Thymus (tissue), 11 donors: ENCODE measurements at regions not wholly inside any gene's neighbourhood (a gene's known extent, or its start where the extent isn't known, plus 50 kb on each side); places are given as distances from the start of the nearest gene placed in this dataset.

ENCODE experiments used
- DNase-seq, 9 donors: peaks; one replicate each; pipeline ENCODE4 v3.0.0-alpha.2; 2013; ENCODE audit warnings: low spot score in 9 of 9, low read depth in 6 of 9, missing footprints in 1 of 9
- H3K27ac ChIP-seq, 2 donors: one replicate each; pipeline ENCODE4 v1.5.1; 2013; ENCODE audit warnings: control low read depth in 1 of 2, low read depth in 1 of 2, low read length in 1 of 2, mild to moderate bottlenecking in 1 of 2, moderate library complexity in 1 of 2
- H3K27me3 ChIP-seq, 2 donors: one replicate each; pipeline ENCODE4 v1.5.1; 2013; ENCODE audit warnings: low read length in 1 of 2; ENCODE audit not compliant: control insufficient read depth in 2 of 2, insufficient read depth in 1 of 2
- H3K36me3 ChIP-seq, 2 donors: one replicate each; pipeline ENCODE4 v1.5.1; 2013; ENCODE audit warnings: low read length in 1 of 2, mild to moderate bottlenecking in 1 of 2, moderate library complexity in 1 of 2; ENCODE audit not compliant: control insufficient read depth in 2 of 2, insufficient read depth in 2 of 2
- H3K4me1 ChIP-seq, 2 donors: one replicate each; pipeline ENCODE4 v1.5.1; 2013; ENCODE audit warnings: low read length in 2 of 2; ENCODE audit not compliant: control insufficient read depth in 2 of 2, insufficient read depth in 2 of 2
- H3K4me3 ChIP-seq, 2 donors: one replicate each; pipeline ENCODE4 v1.5.1; 2013; ENCODE audit warnings: low read length in 2 of 2, control low read depth in 1 of 2, mild to moderate bottlenecking in 1 of 2
- H3K9me3 ChIP-seq, 2 donors: one replicate each; pipeline ENCODE4 v1.5.1; 2013; ENCODE audit warnings: low read length in 1 of 2, mild to moderate bottlenecking in 1 of 2; ENCODE audit not compliant: control insufficient read depth in 2 of 2, insufficient read depth in 1 of 2
- WGBS: extraction: QIAGEN DNeasy Blood & Tissue Kit; methylation state at CpG from one replicate; pipeline ENCODE4 v1.1.7; 2013; 5-methylcytosine and 5-hydroxymethylcytosine counted together
- donor health status: healthy.

DNA sequence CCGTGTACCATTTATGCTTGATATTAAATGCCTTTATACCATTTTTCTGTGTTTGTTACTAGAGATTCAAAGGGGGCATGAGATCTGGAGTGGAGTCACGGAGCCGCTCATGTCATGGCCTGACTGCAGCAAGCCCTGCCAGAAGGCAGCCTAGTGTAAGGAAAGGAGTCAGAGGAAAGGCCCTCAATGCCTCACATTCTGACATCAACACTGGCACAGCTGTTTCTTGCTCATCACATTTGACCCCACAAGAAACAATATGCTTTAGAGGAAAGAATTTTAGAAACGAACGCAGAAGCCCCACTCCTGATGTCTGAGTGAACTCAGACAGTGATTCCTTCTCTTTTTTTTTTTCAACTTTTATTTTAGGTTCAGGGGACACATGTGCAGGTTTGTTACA, 322.4 kb upstream of the CPEB2 start:
- Histone ChIP-seq H3K9me3 (no peaks in the 10 kb centered on the region), H3K36me3 (no peaks in the 10 kb centered on the region), H3K27me3 (no peaks in the 10 kb centered on the region), H3K27ac (no peak overlapping the region), H3K4me1 (no peaks in the 10 kb centered on the region), H3K4me3 (no peak overlapping the region)
- 96% methylated on average over 5 of the region's 5 CpGs for WGBS
- no peak for DNase-seq

DNA sequence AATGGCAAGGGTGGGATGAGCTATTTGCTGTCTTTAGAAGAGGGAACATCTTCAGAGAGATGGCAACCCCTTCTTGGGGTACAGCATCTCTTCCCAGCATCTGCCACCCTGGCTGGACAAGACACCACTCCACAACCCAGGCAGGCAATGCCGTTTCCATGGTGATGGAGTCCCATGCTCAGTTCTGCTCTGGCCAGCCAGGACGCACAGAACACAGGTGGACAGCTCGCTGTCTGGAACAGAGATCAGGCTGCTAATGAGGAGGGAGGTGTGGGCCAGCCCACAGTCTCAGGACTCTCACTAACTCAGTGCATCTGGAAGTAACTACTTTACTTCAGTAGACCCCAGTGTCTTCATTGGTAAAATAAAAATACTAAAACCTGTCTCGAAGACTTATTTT, 321.0 kb upstream of the CPEB2 start:
- H3K36me3 ChIP-seq: no peaks in the 10 kb centered on the region

DNA sequence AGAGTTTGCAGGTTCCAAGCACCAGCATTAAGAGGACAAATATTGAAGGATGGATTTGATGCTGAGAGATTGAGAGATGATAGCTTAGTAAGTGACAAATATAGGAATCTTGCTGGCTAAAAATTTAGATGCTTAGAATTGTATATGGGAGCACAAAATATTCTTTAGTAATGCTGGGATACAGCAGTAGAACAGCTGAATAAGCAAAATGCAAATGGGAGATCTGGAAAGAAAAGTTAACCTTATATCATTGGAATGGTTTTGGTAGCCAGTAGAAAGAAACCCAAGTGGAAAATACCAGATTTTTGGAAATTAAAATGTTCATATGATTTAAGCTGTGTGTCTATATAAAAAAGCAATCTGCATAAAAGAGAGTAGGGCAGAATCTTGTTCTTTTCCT, 308.6 kb upstream of the CPEB2 start:
- H3K27me3 ChIP-seq: no peaks in the 10 kb centered on the region
- H3K4me1 ChIP-seq: no peaks in the 10 kb centered on the region
- no peak overlapping the region for H3K27ac ChIP-seq
- H3K4me3 ChIP-seq: no peak overlapping the region
- peaks cover 0 to 7% of the 10 kb centered on the region in 2 donors for H3K9me3 ChIP-seq
- DNase-seq: no peak
- no peaks in the 10 kb centered on the region for H3K36me3 ChIP-seq

More for the DNA sequence above, 321.0 kb upstream of the CPEB2 start:
- H3K4me1 ChIP-seq: no peaks in the 10 kb centered on the region
- no peak overlapping the region for H3K4me3 ChIP-seq
- no peaks in the 10 kb centered on the region for H3K27me3 ChIP-seq
- no peak overlapping the region for H3K27ac ChIP-seq
- WGBS: 94% methylated on average over 4 of the region's 4 CpGs
- no peak for DNase-seq
- H3K9me3 ChIP-seq: no peaks in the 10 kb centered on the region

DNA sequence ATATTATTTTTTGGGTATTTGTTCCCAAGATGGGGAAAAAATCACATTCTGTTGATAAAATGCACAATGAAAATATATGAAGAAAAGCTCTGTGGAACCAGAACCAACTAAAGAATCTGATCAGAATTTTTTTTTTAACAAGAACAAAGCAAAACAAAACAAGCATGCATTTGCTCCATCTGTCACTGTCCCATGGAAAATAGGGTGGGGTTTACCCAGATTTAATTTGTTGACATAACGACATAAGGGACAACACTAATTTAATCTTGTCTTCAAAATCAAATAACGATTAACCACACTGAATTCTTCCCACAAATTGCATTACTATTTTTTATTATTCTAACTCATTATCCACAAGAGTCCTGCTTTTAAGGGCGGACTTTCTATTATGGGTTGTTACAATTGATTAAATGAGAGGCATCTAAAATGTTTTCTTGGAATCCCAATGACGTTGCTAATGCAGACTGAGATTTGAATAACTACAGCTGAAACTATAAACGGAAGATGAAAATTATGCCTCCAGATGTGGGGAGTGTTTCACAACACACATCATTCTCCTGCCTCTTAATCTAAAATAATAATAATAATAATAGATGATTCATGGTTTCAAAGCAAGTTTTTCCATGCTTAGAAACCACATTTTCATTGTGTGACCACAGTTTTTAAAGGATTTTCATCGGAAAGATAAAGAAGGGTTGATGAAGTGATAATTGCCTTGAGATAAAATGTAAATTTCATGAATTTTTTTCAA, 307.0 kb upstream of the CPEB2 start:
- Histone ChIP-seq H3K27ac (no peak overlapping the region), H3K27me3 (no peaks in the 10 kb centered on the region), H3K9me3 (peaks cover 0 to 7% of the 10 kb centered on the region in 2 donors), H3K4me1 (no peaks in the 10 kb centered on the region), H3K36me3 (no peaks in the 10 kb centered on the region), H3K4me3 (no peak overlapping the region)
- no peak for DNase-seq
- WGBS: 89% methylated on average over 6 of the region's 6 CpGs

DNA sequence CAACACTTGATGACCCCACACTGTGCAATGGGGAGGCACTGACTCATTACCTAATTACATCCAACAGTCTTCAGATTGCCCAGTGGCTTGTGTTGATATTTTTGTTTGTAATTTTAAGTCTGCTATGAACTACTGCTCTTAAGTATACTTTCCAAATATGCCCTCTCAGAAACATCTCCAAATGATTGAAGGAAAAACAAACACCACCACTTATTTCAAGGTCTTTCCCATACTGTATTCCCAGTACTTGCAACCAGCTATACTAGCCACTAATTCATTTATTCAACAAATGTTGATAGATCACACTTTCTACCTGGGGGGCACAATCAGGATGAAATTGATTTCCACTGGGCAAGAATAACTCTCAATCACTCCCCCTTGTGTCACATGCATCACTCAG, 302.2 kb upstream of the CPEB2 start:
- DNase-seq: no peak

DNA sequence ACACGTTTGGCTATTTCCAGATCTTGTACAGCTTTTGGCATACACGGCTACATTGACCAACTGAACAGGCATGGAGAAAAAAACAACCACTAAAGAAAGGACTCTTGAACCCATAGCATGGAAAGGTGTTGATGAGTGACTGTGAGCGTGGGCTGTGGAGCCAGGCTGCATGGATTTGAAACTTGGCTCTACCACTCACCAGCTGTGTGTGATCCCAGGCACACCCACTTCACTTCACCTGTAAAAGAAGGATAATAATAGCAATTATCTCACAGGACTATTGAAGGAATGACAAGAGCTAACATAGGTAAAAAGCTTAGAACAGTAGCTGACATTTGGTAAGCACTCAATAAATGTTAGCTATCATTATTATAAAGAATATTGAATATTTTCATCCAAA, 301.7 kb upstream of the CPEB2 start:
- Histone ChIP-seq H3K9me3 (no peaks in the 10 kb centered on the region), H3K27me3 (no peaks in the 10 kb centered on the region), H3K4me3 (no peak overlapping the region), H3K4me1 (no peaks in the 10 kb centered on the region), H3K27ac (no peak overlapping the region), H3K36me3 (no peaks in the 10 kb centered on the region)
- DNase-seq: no peak
- WGBS: 94% methylated on average over 3 of the region's 3 CpGs

More for the DNA sequence above, 302.2 kb upstream of the CPEB2 start:
- no peaks in the 10 kb centered on the region for H3K27me3 ChIP-seq
- no peak overlapping the region for H3K4me3 ChIP-seq
- no peaks in the 10 kb centered on the region for H3K36me3 ChIP-seq
- H3K27ac ChIP-seq: no peak overlapping the region
- no peaks in the 10 kb centered on the region for H3K9me3 ChIP-seq
- H3K4me1 ChIP-seq: no peaks in the 10 kb centered on the region

DNA sequence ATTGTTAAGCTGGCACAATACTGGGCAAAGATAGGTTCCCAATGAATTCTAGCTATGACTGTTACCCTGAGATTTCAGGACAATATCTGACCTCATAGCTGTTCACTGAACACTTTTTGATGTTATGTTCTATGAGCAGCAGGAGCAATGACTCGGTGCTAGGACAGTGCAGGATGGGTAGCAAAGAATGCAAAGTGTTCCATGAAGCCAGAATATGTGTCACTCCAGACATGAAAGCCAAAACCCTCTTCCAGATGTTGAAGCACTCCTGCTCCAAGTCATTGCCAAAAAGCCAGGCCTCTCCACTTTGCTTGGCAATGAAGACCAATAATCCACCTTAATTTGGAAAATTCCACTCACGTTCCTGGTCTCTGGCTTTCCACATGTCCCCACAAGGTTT, 300.9 kb upstream of the CPEB2 start:
- no peak for DNase-seq
- no peak overlapping the region for H3K27ac ChIP-seq
- H3K27me3 ChIP-seq: no peaks in the 10 kb centered on the region
- no peak overlapping the region for H3K4me3 ChIP-seq
- H3K9me3 ChIP-seq: no peaks in the 10 kb centered on the region
- H3K4me1 ChIP-seq: no peaks in the 10 kb centered on the region
- H3K36me3 ChIP-seq: no peaks in the 10 kb centered on the region
- 88% methylated on average over 2 of the region's 2 CpGs for WGBS

DNA sequence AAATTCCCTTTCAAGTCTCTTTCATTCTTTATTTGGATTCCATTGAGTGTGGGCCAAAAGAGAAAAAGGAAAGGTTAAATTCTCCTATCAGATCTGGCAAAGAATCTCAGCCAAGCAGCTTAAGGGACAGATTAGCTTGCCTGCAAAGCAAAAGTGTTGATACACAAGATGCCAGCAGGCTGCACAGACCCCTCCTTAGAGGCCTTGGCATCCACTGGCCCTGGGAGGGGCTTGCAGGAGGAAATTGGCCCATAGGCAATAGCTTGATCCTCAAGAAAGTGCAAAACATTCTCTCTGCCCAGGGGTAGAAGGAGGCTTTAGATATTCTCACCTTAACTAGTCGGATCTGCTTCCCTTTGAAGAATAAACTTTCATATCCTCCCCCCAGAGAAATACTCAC, 300.4 kb upstream of the CPEB2 start:
- H3K4me1 ChIP-seq: no peaks in the 10 kb centered on the region
- H3K27ac ChIP-seq: no peak overlapping the region
- DNase-seq: no peak

DNA sequence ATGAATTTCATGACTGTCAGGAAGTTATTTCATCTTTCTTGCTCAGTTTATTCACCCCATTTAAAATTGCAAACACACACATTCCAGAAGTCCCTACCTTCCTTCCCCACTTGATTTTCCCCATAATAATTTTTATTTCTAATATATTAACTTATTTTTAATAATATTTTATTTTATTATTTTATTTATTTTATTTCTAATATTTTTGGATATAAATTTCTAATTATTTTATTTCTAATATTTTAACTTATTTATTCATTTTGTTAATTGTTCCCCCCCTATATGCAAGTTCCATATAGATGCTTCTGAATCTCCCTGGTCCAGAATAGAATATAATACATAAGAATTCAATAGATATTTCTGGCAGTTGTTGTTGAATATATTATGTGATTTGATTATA, 293.7 kb upstream of the CPEB2 start:
- Histone ChIP-seq H3K4me1 (no peaks in the 10 kb centered on the region), H3K36me3 (no peaks in the 10 kb centered on the region), H3K4me3 (no peak overlapping the region), H3K27me3 (no peaks in the 10 kb centered on the region), H3K9me3 (no peaks in the 10 kb centered on the region), H3K27ac (no peak overlapping the region)
- no peak for DNase-seq

More for the DNA sequence above, 300.4 kb upstream of the CPEB2 start:
- Histone ChIP-seq H3K36me3 (no peaks in the 10 kb centered on the region), H3K4me3 (no peak overlapping the region), H3K9me3 (no peaks in the 10 kb centered on the region), H3K27me3 (no peaks in the 10 kb centered on the region)
- WGBS: 96% methylated on average over 1 of the region's 1 CpG

DNA sequence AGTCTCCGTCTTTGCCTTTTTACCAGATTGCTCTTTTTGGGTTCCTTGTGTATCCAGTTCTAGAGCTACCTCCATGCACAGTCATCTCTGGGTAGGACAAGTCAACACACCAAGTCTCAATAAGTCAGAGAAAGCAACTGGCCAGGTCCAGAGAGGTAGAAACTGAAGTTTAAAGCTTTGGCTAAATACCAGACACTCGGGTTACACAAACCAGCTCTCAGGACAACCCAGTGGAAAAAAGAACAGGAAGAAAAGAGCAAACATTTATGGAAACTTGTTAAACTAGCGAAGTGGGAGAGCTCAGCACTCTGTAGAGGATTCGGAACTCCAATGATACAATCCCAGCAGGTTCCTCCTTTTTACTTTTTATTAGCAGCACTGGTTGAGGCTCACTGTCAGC, 291.0 kb upstream of the CPEB2 start:
- no peak overlapping the region for H3K27ac ChIP-seq
- no peak for DNase-seq
- WGBS: 77% methylated on average over 4 of the region's 4 CpGs

More for the DNA sequence above, 291.0 kb upstream of the CPEB2 start:
- H3K9me3 ChIP-seq: no peaks in the 10 kb centered on the region
- no peak overlapping the region for H3K4me3 ChIP-seq
- H3K27me3 ChIP-seq: no peaks in the 10 kb centered on the region
- no peaks in the 10 kb centered on the region for H3K36me3 ChIP-seq
- H3K4me1 ChIP-seq: no peaks in the 10 kb centered on the region
